GM23338 (cell line): ENCODE measurements at regions not wholly inside any gene's neighbourhood (a gene's known extent, or its start where the extent isn't known, plus 50 kb on each side); places are given as distances from the start of the nearest gene placed in this dataset.

ENCODE experiments used
- CREB1 ChIP-seq: fragments of 250-450 bp; sonication (Bioruptor Pico); IDR thresholded peaks from 2 replicates; pipeline ENCODE4 v1.5.0; 2020; ENCODE audit warnings: low read depth, mild to moderate bottlenecking, moderate library complexity
- CTCF ChIP-seq, 2 experiments: fragments of 200-600 bp in 1 of 2; sonication (generic) in 1 of 2; conservative IDR thresholded peaks; 2 replicates each; pipeline versions ENCODE4 v1.5.1 to v1.6.1; 2016 to 2017; ENCODE audit warnings: antibody characterized with exemption in 2 of 2, low read depth in 2 of 2, mild to moderate bottlenecking in 2 of 2, moderate library complexity in 1 of 2
- ETS1 ChIP-seq: IDR thresholded peaks from 2 replicates; pipeline ENCODE4 v1.6.1; 2016; ENCODE audit warnings: antibody characterized with exemption
- EZH2 ChIP-seq: fragments of 200-600 bp; sonication (generic); IDR thresholded peaks from one replicate; pipeline ENCODE4 v1.8.0; 2017; ENCODE audit warnings: antibody characterized with exemption, mild to moderate bottlenecking, low read depth; ENCODE audit not compliant: unreplicated experiment
- EZH2phosphoT487 ChIP-seq: fragments of 200-600 bp; sonication (generic); IDR thresholded peaks from one replicate; pipeline ENCODE4 v1.8.1; 2018; ENCODE audit warnings: antibody characterized with exemption; ENCODE audit not compliant: unreplicated experiment
- NANOG ChIP-seq: IDR thresholded peaks from 2 replicates; pipeline ENCODE4 v1.6.1; 2016; ENCODE audit warnings: antibody characterized with exemption, borderline replicate concordance
- POLR2AphosphoS5 ChIP-seq: IDR thresholded peaks from 2 replicates; pipeline ENCODE4 v1.6.1; 2016; ENCODE audit warnings: antibody characterized with exemption, low read depth
- REST ChIP-seq: IDR thresholded peaks from one replicate; pipeline ENCODE4 v1.6.1; 2018; ENCODE audit warnings: antibody characterized with exemption; ENCODE audit not compliant: unreplicated experiment
- STAT1 ChIP-seq: IDR thresholded peaks from one replicate; pipeline ENCODE4 v1.6.1; 2016; ENCODE audit warnings: antibody characterized with exemption; ENCODE audit not compliant: unreplicated experiment
- ZNF114 ChIP-seq: fragments of 250-450 bp; sonication (Bioruptor Pico); IDR thresholded peaks from 2 replicates; pipeline ENCODE4 v1.5.0; 2020; ENCODE audit warnings: mild to moderate bottlenecking, moderate library complexity

- no peak for TF ChIP-seq CTCF (conservative IDR thresholded peaks at IDR 0.05; ENCODE audit: low read depth in 2 of 2)
- no peak for TF ChIP-seq POLR2AphosphoS5
- no peak for TF ChIP-seq EZH2
- TF ChIP-seq REST, result no peak
- no peak for TF ChIP-seq EZH2phosphoT487
- TF ChIP-seq ETS1, result no peak
- no peak for TF ChIP-seq CREB1 (CRISPR knock-in tag)
- TF ChIP-seq ZNF114, result no peak
- TF ChIP-seq NANOG, result no peak
- no peak for TF ChIP-seq STAT1
Measured at GRCh38 chr2:195108182-195108581, 548.8 kb upstream of the SLC39A10 start.
